Thyroid gland (tissue), 4 donors: ENCODE measurements at regions not wholly inside any gene's neighbourhood (a gene's known extent, or its start where the extent isn't known, plus 50 kb on each side); places are given as distances from the start of the nearest gene placed in this dataset.

ENCODE experiments used
- CTCF ChIP-seq, 6 experiments: fragments of 200-600 bp in 3 of 6; fragments of 450-650 bp in 3 of 6; sonication (generic) in 3 of 6; IDR thresholded peaks; one replicate each; pipeline ENCODE4 v1.5.1; 2016 to 2019; ENCODE audit warnings: antibody characterized with exemption in 6 of 6, mild to moderate bottlenecking in 2 of 6, inconsistent platforms in 1 of 6, moderate library complexity in 1 of 6
- POLR2A ChIP-seq, 2 donors: fragments of 450-650 bp; IDR thresholded peaks; one replicate each; pipeline ENCODE4 v1.6.1; 2017; ENCODE audit warnings: antibody characterized with exemption in 2 of 2, mild to moderate bottlenecking in 2 of 2, moderate library complexity in 1 of 2

- TF ChIP-seq CTCF (IDR thresholded peaks at IDR 0.05) (no peak), POLR2A (IDR thresholded peaks at IDR 0.05) (no peak)
These were observed 59.0 kb downstream of the GSX1 start for GRCh38 chr13:27851096-27851850.
